T-cell (primary cell): ENCODE measurements at regions not wholly inside any gene's neighbourhood (a gene's known extent, or its start where the extent isn't known, plus 50 kb on each side); places are given as distances from the start of the nearest gene placed in this dataset.

Experiments used
- ATAC-seq, 4 experiments: fragments of 200-7000 bp in 3 of 4; fragments of 150-1000 bp in 1 of 4; cut with Tn5 transposase; replicated peaks in 1 of 4; 1 replicate in 3 of 4; 2 replicates in 1 of 4; pipeline ENCODE4 v1.10.0; 2021; ENCODE audit warnings: moderate library complexity in 3 of 4, mild to moderate bottlenecking in 2 of 4, moderate number of reproducible peaks in 1 of 4
- CTCF ChIA-PET, 2 donors: fragments of 300-600 bp; sonication (Branson Sonifier 250); formaldehyde crosslinking; loops; one replicate each; lab custom pipeline; 2022; ENCODE audit warnings: antibody characterized with exemption in 2 of 2; lab: Charles Lee
- POLR2A ChIA-PET, 2 donors: fragments of 300-600 bp; sonication (Branson Sonifier 250); formaldehyde crosslinking; loops; one replicate each; lab custom pipeline; 2022; ENCODE audit warnings: antibody characterized with exemption in 2 of 2; lab: Charles Lee
- DNase-seq, 35 experiments: peaks; one replicate each; pipeline versions ENCODE4 v3.0.0 to v3.0.0-alpha.2; 2013 to 2023
- H3K27ac ChIP-seq: one replicate; pipeline ENCODE4 v1.5.1; 2013; ENCODE audit warnings: low read length
- H3K27me3 ChIP-seq, 2 experiments: replicated peaks in 1 of 2; 1 replicate in 1 of 2; 2 replicates in 1 of 2; pipeline versions ENCODE4 v1.6.1 to v1.7.0; 2013; ENCODE audit warnings: low read length in 1 of 2, mixed read lengths in 1 of 2; ENCODE audit not compliant: control insufficient read depth in 2 of 2, insufficient read depth in 2 of 2; ENCODE audit errors: extremely low read depth in 1 of 2
- H3K36me3 ChIP-seq, 2 donors: 1 replicate in 1 of 2; 2 replicates in 1 of 2; pipeline versions ENCODE4 v1.6.1 to v1.7.0; 2013; ENCODE audit warnings: low read length in 1 of 2; ENCODE audit not compliant: control insufficient read depth in 2 of 2, insufficient read depth in 1 of 2; ENCODE audit errors: extremely low read depth in 1 of 2
- H3K4me1 ChIP-seq, 2 experiments: 1 replicate in 1 of 2; 2 replicates in 1 of 2; pipeline versions ENCODE4 v1.6.1 to v1.7.0; 2013; ENCODE audit warnings: low read length in 2 of 2, mixed read lengths in 1 of 2; ENCODE audit not compliant: insufficient read depth in 2 of 2, control insufficient read depth in 1 of 2; ENCODE audit errors: extremely low read depth in 1 of 2
- H3K4me3 ChIP-seq, 2 donors: 1 replicate in 1 of 2; 2 replicates in 1 of 2; pipeline versions ENCODE4 v1.5.1 to v1.7.0; 2013; ENCODE audit warnings: mild to moderate bottlenecking in 2 of 2, low read length in 1 of 2, moderate library complexity in 1 of 2; ENCODE audit not compliant: control insufficient read depth in 1 of 2; ENCODE audit errors: extremely low read depth in 1 of 2
- H3K9me3 ChIP-seq: 2 replicates; pipeline ENCODE4 v1.7.0; 2013
- H3K27ac Mint-ChIP-seq, 2 donors: one replicate each; pipeline ENCODE4 v1.8.0; 2020 to 2021; ENCODE audit warnings: mild to moderate bottlenecking in 2 of 2, mixed read lengths in 2 of 2
- H3K27me3 Mint-ChIP-seq, 2 donors: one replicate each; pipeline ENCODE4 v1.8.0; 2021 to 2022; ENCODE audit warnings: mixed read lengths in 2 of 2
- H3K36me3 Mint-ChIP-seq: one replicate; pipeline ENCODE4 v1.8.0; 2021; ENCODE audit warnings: mixed read lengths
- H3K4me1 Mint-ChIP-seq, 3 donors: one replicate each; pipeline ENCODE4 v1.8.0; 2020 to 2022; ENCODE audit warnings: mixed read lengths in 3 of 3, mild to moderate bottlenecking in 1 of 3
- H3K4me3 Mint-ChIP-seq, 3 donors: one replicate each; pipeline ENCODE4 v1.8.0; 2020 to 2022; ENCODE audit warnings: mild to moderate bottlenecking in 3 of 3, mixed read lengths in 3 of 3, moderate library complexity in 3 of 3
- H3K9me3 Mint-ChIP-seq, 3 donors: one replicate each; pipeline ENCODE4 v1.8.0; 2020 to 2022; ENCODE audit warnings: mixed read lengths in 3 of 3
- WGBS: methylation state at CpG from one replicate; pipeline ENCODE4 v1.1.5; 2013; ENCODE audit warnings: missing lambda C conversion rate; ENCODE audit not compliant: insufficient coverage; 5-methylcytosine and 5-hydroxymethylcytosine counted together

GRCh38 chr3:105032541-105032940 lies 334.2 kb upstream of the ALCAM start:
- no peaks in the 10 kb centered on the region for H3K36me3 Mint-ChIP-seq
- H3K27ac Mint-ChIP-seq: no peak overlapping the region
- WGBS: no CpG with 5 or more reads among the region's 5 CpGs
- ChIA-PET CTCF (no interaction called here), POLR2A (no interaction called here)
- Histone ChIP-seq H3K27ac (no peak overlapping the region), H3K9me3 (no peaks in the 10 kb centered on the region), H3K4me3 (no peak overlapping the region), H3K27me3 (no peaks in the 10 kb centered on the region), H3K36me3 (no peaks in the 10 kb centered on the region), H3K4me1 (no peaks in the 10 kb centered on the region)
- H3K27me3 Mint-ChIP-seq: no peaks in the 10 kb centered on the region
- no peak overlapping the region for H3K4me3 Mint-ChIP-seq
- H3K9me3 Mint-ChIP-seq: no peaks in the 10 kb centered on the region
- no peak for ATAC-seq
- no peak for DNase-seq
- H3K4me1 Mint-ChIP-seq: no peaks in the 10 kb centered on the region

GRCh38 chr3:105033081-105033480 lies 333.6 kb upstream of the ALCAM start:
- ATAC-seq (no peak), DNase-seq (no peak)
- Histone ChIP-seq H3K36me3 (no peaks in the 10 kb centered on the region), H3K27ac (no peak overlapping the region), H3K9me3 (no peaks in the 10 kb centered on the region), H3K27me3 (no peaks in the 10 kb centered on the region), H3K4me1 (no peaks in the 10 kb centered on the region), H3K4me3 (no peak overlapping the region)
- H3K9me3 Mint-ChIP-seq: no peaks in the 10 kb centered on the region
- CTCF ChIA-PET: no interaction called here
- H3K36me3 Mint-ChIP-seq: no peaks in the 10 kb centered on the region
- no peaks in the 10 kb centered on the region for H3K27me3 Mint-ChIP-seq
- no CpG with 5 or more reads among the region's 1 CpG for WGBS
- no peak overlapping the region for H3K27ac Mint-ChIP-seq
- H3K4me1 Mint-ChIP-seq: no peaks in the 10 kb centered on the region
- H3K4me3 Mint-ChIP-seq: no peak overlapping the region
- POLR2A ChIA-PET: no interaction called here

- H3K4me3 Mint-ChIP-seq: no peak overlapping the region
- no peaks in the 10 kb centered on the region for H3K4me1 ChIP-seq
- POLR2A ChIA-PET: no interaction called here
- ATAC-seq: no peak
- WGBS: 100% methylated on average over 1 of the region's 2 CpGs
- DNase-seq: no peak
- H3K9me3 ChIP-seq: no peaks in the 10 kb centered on the region
- H3K4me1 Mint-ChIP-seq: no peaks in the 10 kb centered on the region
- H3K9me3 Mint-ChIP-seq: no peaks in the 10 kb centered on the region
- H3K27ac ChIP-seq: no peak overlapping the region
- peaks cover 0 to 3% of the 10 kb centered on the region in 2 experiments for H3K27me3 ChIP-seq
- H3K4me3 ChIP-seq: no peak overlapping the region
- CTCF ChIA-PET: no interaction called here
- H3K36me3 ChIP-seq: no peaks in the 10 kb centered on the region
- H3K36me3 Mint-ChIP-seq: no peaks in the 10 kb centered on the region
- no peaks in the 10 kb centered on the region for H3K27me3 Mint-ChIP-seq
- H3K27ac Mint-ChIP-seq: no peak overlapping the region
Observed at GRCh38 chr3:105039004-105039403, 327.7 kb upstream of the ALCAM start.

GRCh38 chr3:105040026-105040622 lies 326.6 kb upstream of the ALCAM start:
- Mint-ChIP-seq H3K9me3 (no peaks in the 10 kb centered on the region), H3K27ac (no peak overlapping the region), H3K4me3 (no peak overlapping the region), H3K4me1 (no peaks in the 10 kb centered on the region), H3K27me3 (peaks cover 0 to 4% of the 10 kb centered on the region in 2 donors), H3K36me3 (no peaks in the 10 kb centered on the region)
- no peaks in the 10 kb centered on the region for H3K36me3 ChIP-seq
- no peaks in the 10 kb centered on the region for H3K9me3 ChIP-seq
- no peak overlapping the region for H3K27ac ChIP-seq
- no peaks in the 10 kb centered on the region for H3K4me1 ChIP-seq
- CTCF ChIA-PET: no interaction called here
- ATAC-seq (no peak), DNase-seq (no peak)
- WGBS: 0% methylated on average over 1 of the region's 1 CpG
- peaks cover 0 to 3% of the 10 kb centered on the region in 2 experiments for H3K27me3 ChIP-seq
- POLR2A ChIA-PET: no interaction called here
- no peak overlapping the region for H3K4me3 ChIP-seq

GRCh38 chr3:105042586-105042985 lies 324.1 kb upstream of the ALCAM start:
- peaks cover 0 to 3% of the 10 kb centered on the region in 2 experiments for H3K27me3 ChIP-seq
- DNase-seq: no peak
- H3K4me1 ChIP-seq: no peaks in the 10 kb centered on the region
- Mint-ChIP-seq H3K4me1 (no peaks in the 10 kb centered on the region), H3K36me3 (no peaks in the 10 kb centered on the region), H3K27me3 (peaks cover 2 to 4% of the 10 kb centered on the region in 2 donors), H3K27ac (no peak overlapping the region), H3K4me3 (no peak overlapping the region), H3K9me3 (no peaks in the 10 kb centered on the region)
- H3K27ac ChIP-seq: no peak overlapping the region
- POLR2A ChIA-PET: no interaction called here
- ATAC-seq: no peak
- WGBS: no CpG with 5 or more reads among the region's 3 CpGs
- no peak overlapping the region for H3K4me3 ChIP-seq
- H3K36me3 ChIP-seq: no peaks in the 10 kb centered on the region
- CTCF ChIA-PET: interaction anchor here in 1 of 2 donors (0.7 kb wide), 1 partner anchor 1520 kb away, joined by 3 read pairs; no protein-coding TSS in a partner anchor
- no peaks in the 10 kb centered on the region for H3K9me3 ChIP-seq

GRCh38 chr3:105051111-105051510 lies 315.6 kb upstream of the ALCAM start:
- Mint-ChIP-seq H3K27ac (no peak overlapping the region), H3K27me3 (peaks cover 0 to 3% of the 10 kb centered on the region in 2 donors), H3K4me1 (no peaks in the 10 kb centered on the region), H3K9me3 (no peaks in the 10 kb centered on the region), H3K36me3 (no peaks in the 10 kb centered on the region), H3K4me3 (no peak overlapping the region)
- no peak overlapping the region for H3K27ac ChIP-seq
- POLR2A ChIA-PET: no interaction called here
- no peaks in the 10 kb centered on the region for H3K4me1 ChIP-seq
- no peaks in the 10 kb centered on the region for H3K27me3 ChIP-seq
- H3K9me3 ChIP-seq: no peaks in the 10 kb centered on the region
- CTCF ChIA-PET: no interaction called here
- ATAC-seq: no peak
- 100% methylated on average over 2 of the region's 2 CpGs for WGBS
- H3K36me3 ChIP-seq: no peaks in the 10 kb centered on the region
- DNase-seq: no peak
- H3K4me3 ChIP-seq: no peak overlapping the region

GRCh38 chr3:105051972-105052371 lies 314.7 kb upstream of the ALCAM start:
- CTCF ChIA-PET: no interaction called here
- no peaks in the 10 kb centered on the region for H3K4me1 Mint-ChIP-seq
- WGBS: no CpG with 5 or more reads among the region's 1 CpG

More at GRCh38 chr3:105051972-105052371, 314.7 kb upstream of the ALCAM start:
- no peaks in the 10 kb centered on the region for H3K9me3 ChIP-seq
- H3K9me3 Mint-ChIP-seq: no peaks in the 10 kb centered on the region
- H3K4me1 ChIP-seq: no peaks in the 10 kb centered on the region
- no peaks in the 10 kb centered on the region for H3K36me3 ChIP-seq
- H3K27ac Mint-ChIP-seq: no peak overlapping the region
- H3K27me3 ChIP-seq: no peaks in the 10 kb centered on the region
- DNase-seq (no peak), ATAC-seq (no peak)
- H3K36me3 Mint-ChIP-seq: no peaks in the 10 kb centered on the region
- H3K27me3 Mint-ChIP-seq: peaks cover 0 to 3% of the 10 kb centered on the region in 2 donors
- no peak overlapping the region for H3K4me3 ChIP-seq
- POLR2A ChIA-PET: no interaction called here
- H3K4me3 Mint-ChIP-seq: no peak overlapping the region
- no peak overlapping the region for H3K27ac ChIP-seq
